GM12872 (cell line): ENCODE measurements at regions not wholly inside any gene's neighbourhood (a gene's known extent, or its start where the extent isn't known, plus 50 kb on each side); places are given as distances from the start of the nearest gene placed in this dataset.

ENCODE experiments used
- TF ChIP-seq, protein P1 (sequence below): IDR thresholded peaks from 3 replicates; pipeline ENCODE4 v1.5.1; 2011; ENCODE audit warnings: low read depth, mild to moderate bottlenecking, low read length, moderate library complexity; ENCODE audit not compliant: insufficient read depth

GRCh38 chr15:46636206-46636605 is 1001.4 kb downstream of the SQOR start:
- TF ChIP-seq, protein P1, sequence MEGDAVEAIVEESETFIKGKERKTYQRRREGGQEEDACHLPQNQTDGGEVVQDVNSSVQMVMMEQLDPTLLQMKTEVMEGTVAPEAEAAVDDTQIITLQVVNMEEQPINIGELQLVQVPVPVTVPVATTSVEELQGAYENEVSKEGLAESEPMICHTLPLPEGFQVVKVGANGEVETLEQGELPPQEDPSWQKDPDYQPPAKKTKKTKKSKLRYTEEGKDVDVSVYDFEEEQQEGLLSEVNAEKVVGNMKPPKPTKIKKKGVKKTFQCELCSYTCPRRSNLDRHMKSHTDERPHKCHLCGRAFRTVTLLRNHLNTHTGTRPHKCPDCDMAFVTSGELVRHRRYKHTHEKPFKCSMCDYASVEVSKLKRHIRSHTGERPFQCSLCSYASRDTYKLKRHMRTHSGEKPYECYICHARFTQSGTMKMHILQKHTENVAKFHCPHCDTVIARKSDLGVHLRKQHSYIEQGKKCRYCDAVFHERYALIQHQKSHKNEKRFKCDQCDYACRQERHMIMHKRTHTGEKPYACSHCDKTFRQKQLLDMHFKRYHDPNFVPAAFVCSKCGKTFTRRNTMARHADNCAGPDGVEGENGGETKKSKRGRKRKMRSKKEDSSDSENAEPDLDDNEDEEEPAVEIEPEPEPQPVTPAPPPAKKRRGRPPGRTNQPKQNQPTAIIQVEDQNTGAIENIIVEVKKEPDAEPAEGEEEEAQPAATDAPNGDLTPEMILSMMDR, result no peak

- TF ChIP-seq, protein P1, result no peak
Measured at GRCh38 chr15:46644501-46645481, 1010.0 kb downstream of the SQOR start.

DNA sequence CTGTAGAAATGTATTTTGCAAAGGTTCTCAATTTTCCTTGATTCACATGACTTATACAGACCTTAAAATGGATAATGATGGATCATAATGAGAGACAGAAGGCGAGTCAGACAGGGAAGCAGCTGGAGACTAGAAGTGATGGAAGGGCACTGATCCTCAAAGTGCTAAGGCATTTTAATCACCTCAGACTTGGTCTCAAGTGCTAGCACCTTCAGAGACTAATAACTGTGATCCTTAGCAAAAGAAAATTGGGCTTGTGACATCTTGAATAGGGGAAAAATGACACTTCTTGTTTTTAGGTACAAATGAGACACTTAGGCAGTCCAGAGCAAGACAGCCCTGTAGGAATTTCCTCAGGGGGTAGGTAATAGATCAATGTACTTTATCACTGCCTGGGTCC is 1011.7 kb downstream of the SQOR start:
- TF ChIP-seq, protein P1, result no peak

GRCh38 chr15:46647046-46647445 is 1012.2 kb downstream of the SQOR start:
- TF ChIP-seq, protein P1, result no peak

DNA sequence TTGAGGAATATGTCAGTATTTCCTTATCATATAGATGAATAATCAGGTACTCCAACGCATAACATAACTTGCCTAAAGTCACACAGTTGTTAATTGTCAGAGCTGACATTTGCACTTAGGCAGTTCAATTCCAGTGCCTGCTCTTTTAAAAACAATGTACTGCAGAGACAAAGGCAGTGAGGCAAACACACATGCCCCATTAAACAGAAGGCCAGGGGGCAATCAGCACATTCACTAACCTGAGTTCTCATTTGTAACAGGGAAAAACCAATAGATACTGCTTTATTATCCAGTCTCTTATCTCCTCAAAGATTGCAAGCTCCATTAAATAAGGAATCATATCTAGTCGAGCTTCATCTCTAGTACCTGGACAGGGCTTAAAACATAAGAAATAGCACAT is 1017.4 kb downstream of the SQOR start:
- TF ChIP-seq, protein P1, result no peak

- TF ChIP-seq, protein P1, result no peak
Measured at GRCh38 chr15:46654993-46655392, 1020.2 kb downstream of the SQOR start.

DNA sequence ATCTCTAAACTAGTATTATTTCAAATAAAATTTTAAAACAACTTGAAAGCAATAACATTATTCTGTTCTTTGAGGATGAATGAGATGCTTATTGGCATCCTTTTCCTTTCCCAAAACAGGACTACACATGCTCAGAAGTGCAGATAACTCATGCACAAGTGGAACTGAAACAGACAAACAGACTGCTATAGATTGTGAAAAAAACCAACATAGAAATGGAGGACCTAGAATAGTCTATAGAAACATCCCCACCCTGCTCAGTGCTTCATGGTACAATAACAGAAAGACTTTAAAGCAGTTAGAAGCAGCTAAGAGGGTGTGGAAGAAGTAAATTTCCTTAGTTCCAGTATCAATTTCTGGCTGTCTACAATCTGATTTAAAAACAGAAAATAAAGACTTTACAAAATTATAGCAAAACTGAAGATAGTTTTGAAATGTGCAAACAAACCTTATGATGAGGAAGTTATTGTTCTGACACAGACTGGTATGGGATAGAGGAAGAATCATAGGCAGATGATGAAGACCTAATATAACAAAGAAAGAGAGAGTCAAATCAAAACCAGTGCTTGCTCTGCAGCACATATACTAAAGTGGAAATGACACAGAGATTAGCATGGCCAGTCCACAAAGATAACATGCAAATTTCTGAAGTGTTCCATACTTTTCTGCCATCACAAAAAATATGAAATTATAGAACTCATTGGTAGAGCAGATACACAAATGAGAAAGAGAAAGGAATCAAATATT is 1025.4 kb downstream of the SQOR start:
- TF ChIP-seq, protein P1, result no peak
